Mesenchymal stem cell (in vitro differentiated cells and primary cell): ENCODE measurements at regions not wholly inside any gene's neighbourhood (a gene's known extent, or its start where the extent isn't known, plus 50 kb on each side); places are given as distances from the start of the nearest gene placed in this dataset. TPM values are rescaled to one million over a fixed set of nuclear protein-coding genes. Genes with fewer than 3 reads are reported as not detected.

Source experiments
- small RNA-seq: library from polyadenylated mRNA; stranded (forward); fragments of <200 nt; extraction: miRNeasy Mini kit (QIAGEN cat#:217004); gene quantifications from one replicate; pipeline ENCODE3, GENCODE V24; 2013; ENCODE audit warnings: low read depth

Small RNA genes in the stretch of these regions (small RNA-seq; reads per million reads assigned to genes)
- not detected for gene RN7SKP89
